ENCODE measurements at regions not wholly inside any gene's neighbourhood (a gene's known extent, or its start where the extent isn't known, plus 50 kb on each side); places are given as distances from the start of the nearest gene placed in this dataset.

GRCh38 chr5:144092508-144092907 lies 78.0 kb downstream of the YIPF5 start:
- H3K4me3 ChIP-seq (ENCODE audit: control extremely low read depth in 1 of 5, extremely low read depth in 1 of 5, insufficient read depth in 1 of 5, low read depth in 2 of 5, low read length in 4 of 5) = no peak overlapping the region
- no peak overlapping the region for H3K4me2 ChIP-seq (replicated peaks; ENCODE audit: low read depth, low read length, poor library complexity, severe bottlenecking)
- intact Hi-C loops (cut with micrococcal nuclease) = no loop called here
- Mint-ChIP-seq H3K4me3 (no peak overlapping the region), H3K4me1 (peaks cover 13% of the 10 kb centered on the region), H3K27me3 (no peaks in the 10 kb centered on the region), H3K9me3 (ENCODE audit: insufficient read depth) (peaks cover 4% of the 10 kb centered on the region), H3K27ac (no peak overlapping the region)
- no peak overlapping the region for H3K9ac ChIP-seq (ENCODE audit: low read length)
- no peak overlapping the region for H2AFZ ChIP-seq (ENCODE audit: insufficient read depth, low read depth, low read length, poor library complexity, severe bottlenecking)
- H4K20me1 ChIP-seq (ENCODE audit: control insufficient read depth, insufficient read depth, low read length, poor library complexity, severe bottlenecking) = no peaks in the 10 kb centered on the region
- CTCF ChIA-PET = no interaction called here
- H3K9me3 ChIP-seq (ENCODE audit: control extremely low read depth in 1 of 3, control insufficient read depth in 2 of 3, insufficient read depth in 1 of 3, low read length in 2 of 3) = peaks cover 0 to 2% (median 0%) of the 10 kb centered on the region in 3 donors
- no peaks in the 10 kb centered on the region for H3K27me3 ChIP-seq (replicated peaks in 1 of 4; ENCODE audit: control extremely low read depth in 1 of 4, control insufficient read depth in 3 of 4, insufficient read depth in 4 of 4, low read length in 3 of 4)
- POLR2A ChIA-PET = no interaction called here
- no peak for TF ChIP-seq EZH2 (IDR thresholded peaks at IDR 0.05; ENCODE audit: borderline replicate concordance, insufficient read depth, low read depth, low read length, poor library complexity, severe bottlenecking)
- TF ChIP-seq CTCF (IDR thresholded peaks at IDR 0.05) = no peak
- H3K79me2 ChIP-seq (ENCODE audit: control insufficient read depth, insufficient read depth, low read length) = no peaks in the 10 kb centered on the region
- 86% methylated on average over 3 of the region's 3 CpGs for WGBS (ENCODE audit: insufficient coverage)
- no peaks in the 10 kb centered on the region for H3K36me3 ChIP-seq (replicated peaks in 1 of 2; ENCODE audit: control extremely low read depth in 1 of 2, control insufficient read depth in 1 of 2, extremely low read depth in 1 of 2, insufficient read depth in 2 of 2, low read length in 1 of 2)
- no peak for DNase-seq
- no peak for ATAC-seq (ENCODE audit: low read depth)
- peaks cover 2 to 11% of the 10 kb centered on the region in 2 donors for H3K4me1 ChIP-seq (ENCODE audit: control insufficient read depth in 2 of 2, insufficient read depth in 2 of 2, low read length in 2 of 2)
- H3K27ac ChIP-seq (ENCODE audit: low read length in 2 of 2) = no peak overlapping the region

- ChIA-PET CTCF (no interaction called here), POLR2A (no interaction called here)
- TF ChIP-seq CTCF (IDR thresholded peaks at IDR 0.05) (no peak), EZH2 (IDR thresholded peaks at IDR 0.05; ENCODE audit: borderline replicate concordance, insufficient read depth, low read depth, low read length, poor library complexity, severe bottlenecking) (no peak)
- H3K27me3 Mint-ChIP-seq = peaks cover 3% of the 10 kb centered on the region
- intact Hi-C loops (cut with micrococcal nuclease) = no loop called here
- no peak overlapping the region for H2AFZ ChIP-seq (ENCODE audit: insufficient read depth, low read depth, low read length, poor library complexity, severe bottlenecking)
- DNase-seq (no peak), ATAC-seq (ENCODE audit: low read depth) (no peak)
- H3K27ac ChIP-seq (ENCODE audit: low read length in 2 of 2) = no peak overlapping the region
- H3K36me3 ChIP-seq (replicated peaks in 1 of 2; ENCODE audit: control extremely low read depth in 1 of 2, control insufficient read depth in 1 of 2, extremely low read depth in 1 of 2, insufficient read depth in 2 of 2, low read length in 1 of 2) = no peaks in the 10 kb centered on the region
- H3K27me3 ChIP-seq (replicated peaks in 1 of 4; ENCODE audit: control extremely low read depth in 1 of 4, control insufficient read depth in 3 of 4, insufficient read depth in 4 of 4, low read length in 3 of 4) = no peaks in the 10 kb centered on the region
- no peak overlapping the region for H3K4me3 Mint-ChIP-seq
- no peaks in the 10 kb centered on the region for H4K20me1 ChIP-seq (ENCODE audit: control insufficient read depth, insufficient read depth, low read length, poor library complexity, severe bottlenecking)
- no peak overlapping the region for H3K4me3 ChIP-seq (ENCODE audit: control extremely low read depth in 1 of 5, extremely low read depth in 1 of 5, insufficient read depth in 1 of 5, low read depth in 2 of 5, low read length in 4 of 5)
- WGBS (ENCODE audit: insufficient coverage) = 100% methylated on average over 2 of the region's 3 CpGs
- H3K9ac ChIP-seq (ENCODE audit: low read length) = no peak overlapping the region
- H3K9me3 Mint-ChIP-seq (ENCODE audit: insufficient read depth) = peaks cover 4% of the 10 kb centered on the region
- H3K4me1 ChIP-seq (ENCODE audit: control insufficient read depth in 2 of 2, insufficient read depth in 2 of 2, low read length in 2 of 2) = peaks cover 2 to 11% of the 10 kb centered on the region in 2 donors
- H3K79me2 ChIP-seq (ENCODE audit: control insufficient read depth, insufficient read depth, low read length) = no peaks in the 10 kb centered on the region
- no peak overlapping the region for H3K4me2 ChIP-seq (replicated peaks; ENCODE audit: low read depth, low read length, poor library complexity, severe bottlenecking)
- H3K9me3 ChIP-seq (ENCODE audit: control extremely low read depth in 1 of 3, control insufficient read depth in 2 of 3, insufficient read depth in 1 of 3, low read length in 2 of 3) = peaks cover 0 to 2% (median 0%) of the 10 kb centered on the region in 3 donors
- no peak overlapping the region for H3K27ac Mint-ChIP-seq
- peaks cover 13% of the 10 kb centered on the region for H3K4me1 Mint-ChIP-seq
These were observed 77.1 kb downstream of the YIPF5 start for GRCh38 chr5:144093400-144093799.
